Activated CD4-positive, alpha-beta memory T cell treated with anti-CD3 and anti-CD28 coated beads for 36 hours (primary cell): ENCODE measurements at regions not wholly inside any gene's neighbourhood (a gene's known extent, or its start where the extent isn't known, plus 50 kb on each side); places are given as distances from the start of the nearest gene placed in this dataset.

Source experiments
- CTCF ChIA-PET: fragments of 350-600 bp; sonication (Branson Sonifier 250); formaldehyde crosslinking; loops from one replicate; lab custom pipeline; 2021; ENCODE audit warnings: antibody characterized with exemption, inconsistent platforms; lab: Charles Lee
- POLR2A ChIA-PET: fragments of 350-600 bp; sonication (Branson Sonifier 250); formaldehyde crosslinking; loops from one replicate; lab custom pipeline; 2021; ENCODE audit warnings: antibody characterized with exemption; lab: Charles Lee
- DNase-seq: peaks from one replicate; pipeline ENCODE4 v3.0.0-alpha.2; 2020
- H3K27ac Mint-ChIP-seq: one replicate; pipeline ENCODE4 v1.8.0; 2021; ENCODE audit warnings: mixed read lengths
- H3K27me3 Mint-ChIP-seq: one replicate; pipeline ENCODE4 v1.8.0; 2021; ENCODE audit warnings: mixed read lengths
- H3K36me3 Mint-ChIP-seq: one replicate; pipeline ENCODE4 v1.8.0; 2021; ENCODE audit warnings: mixed read lengths
- H3K4me1 Mint-ChIP-seq: one replicate; pipeline ENCODE4 v1.8.0; 2021; ENCODE audit warnings: low read depth, mixed read lengths
- H3K4me3 Mint-ChIP-seq: one replicate; pipeline ENCODE4 v1.8.0; 2021; ENCODE audit warnings: mild to moderate bottlenecking, mixed read lengths
- H3K9me3 Mint-ChIP-seq: one replicate; pipeline ENCODE4 v1.8.0; 2021; ENCODE audit warnings: mixed read lengths
- intact Hi-C: fragments of 100-400 bp; cut with micrococcal nuclease; formaldehyde crosslinking; loops from one replicate; pipeline ENCODE4 v1.15.1; 2023

DNA sequence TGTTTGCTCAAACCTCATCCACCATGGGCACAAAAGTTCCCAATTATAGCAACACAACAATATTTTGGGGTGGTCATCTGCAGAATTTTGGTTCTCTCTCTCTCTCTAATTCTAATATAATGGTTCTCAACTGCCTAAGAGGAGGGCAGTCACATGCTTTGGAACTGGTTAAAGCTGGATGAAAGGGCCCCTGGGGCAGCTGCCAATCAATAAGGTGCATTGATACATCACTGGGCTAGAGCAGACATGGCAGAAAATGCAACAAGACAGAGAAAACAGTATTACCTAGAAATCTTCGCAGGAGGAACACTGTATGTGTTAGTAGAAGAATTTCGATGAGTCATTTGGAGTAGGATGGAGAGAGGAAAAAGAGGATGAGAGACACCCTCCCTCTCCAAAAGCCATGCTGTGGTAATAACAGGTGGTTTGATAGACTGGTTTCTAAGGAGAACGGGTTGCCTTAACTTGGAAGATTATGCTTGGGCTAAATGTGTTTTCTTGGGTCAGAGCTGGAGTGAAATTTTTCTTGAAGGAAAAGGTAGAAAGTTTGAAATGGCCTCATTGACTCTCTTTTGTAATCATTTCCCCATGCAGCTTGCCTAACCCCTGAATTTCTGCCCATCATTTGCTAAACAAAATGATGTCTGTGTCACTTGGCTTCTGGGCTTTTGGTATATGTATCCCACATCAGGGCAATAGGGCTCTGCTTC, 67.1 kb upstream of the HIF1A start:
- intact Hi-C loops, result loop anchor here (5.0 kb wide), 1 partner anchor 41 kb away; no protein-coding TSS in a partner anchor
- DNase-seq, result no peak
- Mint-ChIP-seq H3K4me3 (no peak overlapping the region), H3K9me3 (no peaks in the 10 kb centered on the region), H3K4me1 (peaks cover 19% of the 10 kb centered on the region), H3K27me3 (no peaks in the 10 kb centered on the region), H3K36me3 (no peaks in the 10 kb centered on the region), H3K27ac (no peak overlapping the region)
- POLR2A ChIA-PET, result no interaction called here
- CTCF ChIA-PET, result no interaction called here

DNA sequence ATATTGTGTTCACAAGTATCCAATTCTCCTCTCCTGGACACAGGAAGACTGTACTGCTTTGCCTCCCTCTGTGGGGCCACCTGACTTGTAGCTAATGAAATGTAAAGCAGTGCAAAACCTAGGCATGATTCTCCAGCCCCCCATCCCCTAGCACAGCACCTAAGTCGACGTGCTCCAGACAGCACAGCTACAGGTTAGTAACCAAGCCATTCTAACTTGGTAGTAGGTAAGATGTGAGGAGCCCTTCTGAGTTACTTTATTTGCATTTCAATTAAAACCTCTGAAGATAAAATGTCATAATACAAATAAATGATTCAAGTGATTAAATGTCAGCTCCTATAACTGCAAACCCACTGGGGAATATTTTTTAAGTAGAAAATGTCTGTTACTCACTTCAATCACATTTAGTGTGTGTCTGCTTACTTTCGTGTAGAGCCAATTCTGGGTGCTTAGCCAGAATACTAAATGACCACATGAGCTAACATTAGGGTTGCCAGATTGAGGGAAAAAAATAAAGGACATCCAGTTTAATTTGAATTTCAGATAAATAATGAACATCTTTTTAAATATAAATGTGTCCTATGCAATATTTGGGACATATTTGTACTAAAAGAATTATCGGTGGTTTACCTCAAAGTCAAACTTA, 64.8 kb upstream of the HIF1A start:
- Mint-ChIP-seq H3K4me1 (peaks cover 7% of the 10 kb centered on the region), H3K4me3 (no peak overlapping the region), H3K27ac (no peak overlapping the region), H3K27me3 (no peaks in the 10 kb centered on the region), H3K9me3 (no peaks in the 10 kb centered on the region), H3K36me3 (no peaks in the 10 kb centered on the region)
- intact Hi-C loops, result no loop called here
- DNase-seq, result no peak
- POLR2A ChIA-PET, result no interaction called here
- CTCF ChIA-PET, result interaction anchor here (0.6 to 0.9 kb wide), 3 partner anchors 67 to 207 kb away, joined by 3 read pairs; no protein-coding TSS in a partner anchor

- intact Hi-C loops, result no loop called here
- POLR2A ChIA-PET, result no interaction called here
- CTCF ChIA-PET, result no interaction called here
Observed at GRCh38 chr14:61631045-61631687, 64.1 kb upstream of the HIF1A start.

GRCh38 chr14:61632401-61632800, 62.9 kb upstream of the HIF1A start:
- Mint-ChIP-seq H3K27ac (no peak overlapping the region), H3K9me3 (no peaks in the 10 kb centered on the region), H3K4me1 (peaks cover 16% of the 10 kb centered on the region), H3K4me3 (no peak overlapping the region), H3K36me3 (no peaks in the 10 kb centered on the region), H3K27me3 (no peaks in the 10 kb centered on the region)
- ChIA-PET POLR2A (no interaction called here), CTCF (no interaction called here)
- intact Hi-C loops, result no loop called here
- no peak for DNase-seq

More at GRCh38 chr14:61631045-61631687, 64.1 kb upstream of the HIF1A start:
- Mint-ChIP-seq H3K27me3 (no peaks in the 10 kb centered on the region), H3K4me3 (no peak overlapping the region), H3K27ac (no peak overlapping the region), H3K9me3 (no peaks in the 10 kb centered on the region), H3K36me3 (no peaks in the 10 kb centered on the region), H3K4me1 (peaks cover 11% of the 10 kb centered on the region)
- DNase-seq, result no peak

DNA sequence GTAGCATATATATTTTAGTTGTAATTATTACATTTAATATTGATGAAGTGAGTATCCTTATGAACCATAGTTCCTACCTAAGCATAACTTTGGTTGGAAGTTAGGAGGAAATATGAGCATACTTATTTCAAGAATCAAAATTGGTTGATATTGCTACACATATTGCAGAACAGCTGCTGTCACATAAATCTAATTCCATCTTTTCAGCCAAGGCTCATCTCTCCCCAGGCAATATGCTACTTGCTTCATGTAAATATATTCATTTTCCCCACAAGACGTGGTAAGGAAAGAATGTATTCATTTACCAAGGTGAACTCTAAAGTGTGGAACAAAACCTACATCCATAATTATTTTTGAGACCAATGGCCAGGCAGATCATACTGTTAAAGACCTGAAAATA, 62.5 kb upstream of the HIF1A start:
- no peaks in the 10 kb centered on the region for H3K36me3 Mint-ChIP-seq
- intact Hi-C loops, result no loop called here

DNA sequence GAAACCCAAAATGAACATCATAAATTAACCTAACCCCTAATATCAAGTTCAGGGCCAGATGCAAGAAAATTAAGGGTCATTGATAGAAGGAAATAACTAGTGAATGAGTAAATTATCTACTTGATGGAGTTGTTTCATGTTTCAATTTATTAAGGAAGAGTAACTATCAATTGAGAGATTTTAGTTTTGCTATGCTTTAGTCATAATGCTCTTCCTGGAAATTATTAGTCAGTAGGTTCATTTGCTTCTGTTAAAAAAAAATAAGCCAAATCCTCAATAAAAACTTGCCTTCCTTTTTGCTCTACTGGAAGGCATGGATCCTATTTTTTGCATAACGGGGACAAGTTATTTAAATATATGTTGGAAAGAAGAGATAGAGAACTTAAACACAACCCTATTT, 59.0 kb upstream of the HIF1A start:
- Mint-ChIP-seq H3K36me3 (no peaks in the 10 kb centered on the region), H3K27ac (no peak overlapping the region), H3K27me3 (no peaks in the 10 kb centered on the region), H3K4me1 (peaks cover 17% of the 10 kb centered on the region), H3K4me3 (no peak overlapping the region), H3K9me3 (no peaks in the 10 kb centered on the region)
- POLR2A ChIA-PET, result no interaction called here
- CTCF ChIA-PET, result no interaction called here
- DNase-seq, result no peak
- intact Hi-C loops, result no loop called here

More for the DNA sequence above, 62.5 kb upstream of the HIF1A start:
- peaks cover 15% of the 10 kb centered on the region for H3K4me1 Mint-ChIP-seq
- no peak overlapping the region for H3K4me3 Mint-ChIP-seq
- H3K27ac Mint-ChIP-seq, result no peak overlapping the region
- CTCF ChIA-PET, result no interaction called here
- no peaks in the 10 kb centered on the region for H3K27me3 Mint-ChIP-seq
- no peaks in the 10 kb centered on the region for H3K9me3 Mint-ChIP-seq
- DNase-seq, result no peak
- POLR2A ChIA-PET, result no interaction called here

DNA sequence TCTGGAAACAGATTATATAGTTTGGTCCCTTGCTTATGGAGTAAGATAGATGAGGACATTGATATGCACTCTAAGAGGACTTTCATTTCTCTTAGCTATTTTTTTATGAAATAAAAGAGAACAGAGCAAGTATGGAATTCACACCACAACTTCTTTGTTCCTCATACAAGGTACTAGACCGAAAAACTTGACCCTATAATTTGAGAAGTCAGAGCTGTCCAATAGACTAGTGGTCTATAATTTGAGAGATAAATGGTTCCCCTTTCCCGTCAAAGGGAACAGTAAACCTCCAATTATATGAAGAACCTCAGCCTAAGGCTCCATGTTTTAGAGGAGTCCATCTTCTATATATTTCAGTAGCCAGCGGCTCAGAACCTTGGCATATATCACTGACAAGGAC, 58.5 kb upstream of the HIF1A start:
- H3K36me3 Mint-ChIP-seq, result no peaks in the 10 kb centered on the region
- no peaks in the 10 kb centered on the region for H3K9me3 Mint-ChIP-seq
- DNase-seq, result no peak
- H3K27ac Mint-ChIP-seq, result no peak overlapping the region
- ChIA-PET POLR2A (no interaction called here), CTCF (no interaction called here)
- peaks cover 17% of the 10 kb centered on the region for H3K4me1 Mint-ChIP-seq
- no peak overlapping the region for H3K4me3 Mint-ChIP-seq
- intact Hi-C loops, result no loop called here
- H3K27me3 Mint-ChIP-seq, result no peaks in the 10 kb centered on the region

GRCh38 chr14:61638595-61639387, 56.5 kb upstream of the HIF1A start:
- H3K9me3 Mint-ChIP-seq, result no peaks in the 10 kb centered on the region
- no peaks in the 10 kb centered on the region for H3K27me3 Mint-ChIP-seq
- no peak for DNase-seq
- no peaks in the 10 kb centered on the region for H3K36me3 Mint-ChIP-seq
- H3K4me3 Mint-ChIP-seq, result no peak overlapping the region
- ChIA-PET CTCF (no interaction called here), POLR2A (no interaction called here)
- H3K4me1 Mint-ChIP-seq, result peaks cover 15% of the 10 kb centered on the region
- intact Hi-C loops, result no loop called here
- H3K27ac Mint-ChIP-seq, result no peak overlapping the region

DNA sequence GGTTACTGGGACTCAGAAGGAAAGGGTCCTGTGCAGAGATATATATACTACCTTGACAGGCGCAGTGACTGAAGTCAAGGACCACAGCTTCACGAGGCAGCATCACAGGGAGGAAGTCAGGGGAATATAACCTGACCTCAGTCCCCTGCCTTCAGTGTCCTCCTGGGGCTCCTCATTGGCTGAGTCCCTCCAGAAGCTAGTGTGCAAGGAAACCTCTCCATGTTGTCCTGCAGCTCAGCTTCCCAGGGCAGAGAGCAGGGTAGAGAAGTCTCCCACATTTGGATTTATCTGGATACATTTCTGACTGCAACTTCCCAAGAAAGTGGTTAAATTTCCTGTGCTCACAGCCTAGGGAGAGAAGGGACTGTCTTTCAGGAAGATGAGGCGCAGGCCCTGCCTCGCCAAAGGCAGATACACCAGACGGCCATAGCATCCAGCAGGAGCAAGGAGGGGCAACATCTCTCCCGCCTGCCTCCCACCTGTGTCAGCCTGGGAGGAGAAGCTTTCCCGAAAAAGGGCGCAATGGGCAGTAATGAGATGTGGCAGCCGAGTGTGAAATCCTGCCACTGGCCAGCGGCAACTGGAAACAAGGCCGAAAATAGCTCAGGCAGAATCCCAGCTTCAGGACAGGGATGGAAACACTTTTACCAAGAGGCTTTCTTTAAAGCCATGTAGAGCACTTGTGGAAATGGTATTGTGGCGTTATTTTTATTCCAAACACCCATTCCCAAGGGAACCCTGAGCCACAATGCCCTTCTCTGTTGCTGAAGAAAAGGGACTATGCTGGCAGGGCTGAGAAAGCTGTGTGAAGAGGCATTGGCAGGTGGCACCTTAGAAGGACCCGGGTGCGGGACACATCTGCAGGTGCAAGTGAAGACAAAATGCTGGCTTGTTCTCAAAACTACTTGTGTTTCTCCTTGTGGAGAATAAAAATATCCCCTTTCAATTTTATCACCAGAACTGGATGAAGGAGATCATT, 54.9 kb upstream of the HIF1A start:
- no peak overlapping the region for H3K4me3 Mint-ChIP-seq
- no peaks in the 10 kb centered on the region for H3K36me3 Mint-ChIP-seq
- ChIA-PET POLR2A (no interaction called here), CTCF (no interaction called here)
- DNase-seq, result no peak
- no peak overlapping the region for H3K27ac Mint-ChIP-seq
- intact Hi-C loops, result no loop called here
- H3K9me3 Mint-ChIP-seq, result no peaks in the 10 kb centered on the region
- no peaks in the 10 kb centered on the region for H3K27me3 Mint-ChIP-seq
- peaks cover 17% of the 10 kb centered on the region for H3K4me1 Mint-ChIP-seq

DNA sequence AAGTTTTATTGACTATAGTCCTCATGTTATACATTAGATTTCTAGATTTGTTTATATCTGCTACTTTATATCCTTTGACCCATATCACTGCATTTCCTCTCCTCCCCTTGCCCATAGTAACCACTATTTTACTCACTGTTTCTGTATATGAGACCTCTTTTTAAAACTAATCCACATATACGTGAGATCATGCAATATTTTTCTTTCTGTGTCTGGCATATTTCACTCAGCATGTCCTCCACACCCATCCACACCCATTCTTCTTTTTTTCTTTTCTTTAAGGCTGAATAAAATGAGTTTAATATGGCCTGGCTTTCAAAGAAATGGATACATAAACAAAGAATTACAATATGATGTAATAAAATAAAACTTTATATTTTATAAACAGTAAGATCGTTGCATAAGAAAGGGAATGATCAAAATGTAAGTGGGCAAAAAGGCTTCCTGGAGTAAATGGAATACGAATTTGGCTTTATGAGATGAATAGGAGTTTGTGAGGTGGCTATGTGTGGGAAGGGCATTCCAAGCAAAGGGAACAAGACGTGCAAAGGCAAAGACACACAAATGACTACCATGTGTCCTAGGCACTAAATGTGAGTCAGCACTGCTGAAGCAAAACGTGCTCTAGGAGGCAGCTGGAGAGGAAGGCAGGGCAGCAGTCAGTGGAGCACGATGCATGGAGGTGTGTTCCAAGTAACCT, 53.2 kb upstream of the HIF1A start:
- POLR2A ChIA-PET, result no interaction called here
- no peaks in the 10 kb centered on the region for H3K36me3 Mint-ChIP-seq
- intact Hi-C loops, result no loop called here

GRCh38 chr14:61642614-61642982, 52.7 kb upstream of the HIF1A start:
- H3K36me3 Mint-ChIP-seq, result no peaks in the 10 kb centered on the region
- no peak for DNase-seq
- ChIA-PET POLR2A (no interaction called here), CTCF (no interaction called here)
- no peak overlapping the region for H3K4me3 Mint-ChIP-seq
- H3K27me3 Mint-ChIP-seq, result no peaks in the 10 kb centered on the region
- no peaks in the 10 kb centered on the region for H3K9me3 Mint-ChIP-seq
- intact Hi-C loops, result no loop called here
- no peak overlapping the region for H3K27ac Mint-ChIP-seq
- H3K4me1 Mint-ChIP-seq, result peaks cover 8% of the 10 kb centered on the region

More for the DNA sequence above, 53.2 kb upstream of the HIF1A start:
- no peak overlapping the region for H3K27ac Mint-ChIP-seq
- CTCF ChIA-PET, result no interaction called here
- no peaks in the 10 kb centered on the region for H3K27me3 Mint-ChIP-seq
- H3K4me1 Mint-ChIP-seq, result peaks cover 8% of the 10 kb centered on the region
- no peak overlapping the region for H3K4me3 Mint-ChIP-seq
- no peaks in the 10 kb centered on the region for H3K9me3 Mint-ChIP-seq
- DNase-seq, result no peak
